ENCODE measurements at regions not wholly inside any gene's neighbourhood (a gene's known extent, or its start where the extent isn't known, plus 50 kb on each side); places are given as distances from the start of the nearest gene placed in this dataset.

- H3K27ac ChIP-seq = no peak overlapping the region
Measured at GRCh38 chr1:39139723-39140360, 64.7 kb upstream of the MACF1 start.

GRCh38 chr1:39141925-39142324 is 62.6 kb upstream of the MACF1 start:
- no peaks in the 10 kb centered on the region for H3K27me3 ChIP-seq
- intact Hi-C loops (cut with DNase I) = no loop called here
- peak overlapping the region in 2 of 5 donors; percentile 30 to 61 for H3K27ac ChIP-seq
- no peaks in the 10 kb centered on the region for H3K36me3 ChIP-seq (replicated peaks in 1 of 2)
- H3K9me3 ChIP-seq (replicated peaks in 1 of 3) = no peaks in the 10 kb centered on the region
- no peak overlapping the region for H3K4me3 ChIP-seq
- DNase-seq = no peak
- no peak for TF ChIP-seq CTCF (IDR thresholded peaks at IDR 0.05)
- no peak for TF ChIP-seq POLR2A (IDR thresholded peaks at IDR 0.05)
- 45 to 87% (median 66%) methylated on average over 1 of the region's 1 CpG for WGBS, 4 donors
- peaks cover 21 to 24% of the 10 kb centered on the region in 2 donors for H3K4me1 ChIP-seq (replicated peaks in 1 of 2)

More at GRCh38 chr1:39139723-39140360, 64.7 kb upstream of the MACF1 start:
- H3K4me1 ChIP-seq (replicated peaks in 1 of 2) = peaks cover 15 to 24% of the 10 kb centered on the region in 2 donors
- WGBS, 4 donors = 61 to 82% (median 78%) methylated on average over 3 of the region's 3 CpGs
- no peaks in the 10 kb centered on the region for H3K27me3 ChIP-seq
- no peak for TF ChIP-seq POLR2A (IDR thresholded peaks at IDR 0.05)
- TF ChIP-seq CTCF (IDR thresholded peaks at IDR 0.05) = no peak
- H3K36me3 ChIP-seq (replicated peaks in 1 of 2) = no peaks in the 10 kb centered on the region
- H3K9me3 ChIP-seq (replicated peaks in 1 of 3) = no peaks in the 10 kb centered on the region
- no peak for DNase-seq
- intact Hi-C loops (cut with DNase I) = loop anchor here in 1 of 2 donors (10.0 kb wide), 1 partner anchor 45 kb away; no protein-coding TSS in a partner anchor
- H3K4me3 ChIP-seq = no peak overlapping the region

GRCh38 chr1:39142401-39143060 is 62.0 kb upstream of the MACF1 start:
- H3K27me3 ChIP-seq = no peaks in the 10 kb centered on the region

More at GRCh38 chr1:39142401-39143060, 62.0 kb upstream of the MACF1 start:
- Histone ChIP-seq H3K36me3 (replicated peaks in 1 of 2) (no peaks in the 10 kb centered on the region), H3K4me3 (no peak overlapping the region), H3K9me3 (replicated peaks in 1 of 3) (no peaks in the 10 kb centered on the region), H3K27ac (peak overlapping the region in 2 of 5 donors; percentile 2 to 61), H3K4me1 (replicated peaks in 1 of 2) (peaks cover 21 to 24% of the 10 kb centered on the region in 2 donors)
- intact Hi-C loops (cut with DNase I) = no loop called here
- peak in 1 of 7 donors; percentile 26 for DNase-seq
- 45 to 54% (median 52%) methylated on average over 3 of the region's 3 CpGs for WGBS, 4 donors
- no peak for TF ChIP-seq CTCF (IDR thresholded peaks at IDR 0.05)
- no peak for TF ChIP-seq POLR2A (IDR thresholded peaks at IDR 0.05)
